Activated CD4-positive, alpha-beta T cell treated with anti-CD3 and anti-CD28 coated beads, Interleukin-2, amount 50 U/mL, for 16 hours (primary cell): ENCODE measurements at regions not wholly inside any gene's neighbourhood (a gene's known extent, or its start where the extent isn't known, plus 50 kb on each side); places are given as distances from the start of the nearest gene placed in this dataset.
A peak's percentile ranks its signal among the peaks of the same experiment; 100 is the strongest.
"Not testable (repeated sequence)": the region's sequence is repeated elsewhere in the genome, so short reads cannot be mapped to it uniquely, and the experiment has no call there.

ENCODE experiments used
- DNase-seq: peaks from one replicate; pipeline ENCODE4 v3.0.0-alpha.2; 2020

DNA sequence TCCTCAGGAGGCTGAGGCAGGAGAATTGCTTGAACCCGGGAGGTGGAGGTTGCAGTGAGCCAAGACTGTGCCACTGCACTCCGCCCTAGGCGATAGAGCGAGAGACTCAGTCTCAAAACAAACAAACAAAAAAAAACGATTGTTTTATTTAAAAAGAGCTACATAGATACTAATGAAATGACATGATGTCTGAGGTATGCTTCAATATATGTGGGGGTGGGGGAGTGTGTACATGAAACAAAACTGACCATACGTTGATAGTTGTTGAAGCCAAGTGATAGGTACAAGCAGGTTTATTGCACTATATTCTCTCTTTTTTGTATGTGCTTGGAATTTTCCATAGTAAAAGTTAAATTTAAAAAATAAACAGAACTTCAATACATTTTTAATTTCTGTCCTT, 240.1 kb downstream of the TFAP2A start:
- DNase-seq = no peak

DNA sequence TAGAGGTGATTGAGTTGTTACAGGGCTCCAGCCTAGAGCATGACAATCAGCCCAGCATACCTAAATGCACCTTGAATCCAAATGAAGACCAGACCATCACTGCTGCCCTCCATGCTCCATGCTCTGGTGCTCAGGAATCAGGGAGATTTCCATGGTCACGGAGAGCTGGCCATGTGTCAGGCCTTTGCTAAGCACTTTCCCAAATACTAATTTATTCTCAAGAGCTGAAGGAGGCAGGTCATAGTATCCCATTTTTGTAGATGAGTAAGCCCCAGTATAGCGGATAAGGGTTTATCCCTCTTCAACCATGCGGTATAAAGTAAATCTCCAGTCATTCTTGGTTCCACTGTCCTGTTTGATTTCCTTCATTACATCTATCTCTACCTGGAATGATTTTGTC, 240.8 kb downstream of the TFAP2A start:
- no peak for DNase-seq

DNA sequence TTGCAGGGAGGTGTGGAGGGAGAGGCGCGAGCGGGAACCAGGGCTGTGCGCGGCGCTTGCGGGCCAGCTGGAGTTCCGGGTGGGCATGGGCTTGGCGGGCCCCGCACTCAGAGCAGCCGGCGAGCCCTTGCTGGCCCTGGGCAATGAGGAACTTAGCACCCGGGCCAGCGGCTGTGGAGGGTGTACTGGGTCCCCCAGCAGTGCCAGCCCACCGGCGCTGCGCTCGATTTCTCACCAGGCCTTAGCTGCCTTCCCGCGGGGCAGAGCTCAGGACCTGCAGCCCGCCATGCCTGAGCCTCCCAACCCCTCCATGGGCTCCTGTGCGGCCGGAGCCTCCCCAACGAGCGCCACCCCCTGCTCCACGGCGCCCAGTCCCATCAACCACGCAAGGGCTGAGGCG, 243.2 kb downstream of the TFAP2A start:
- DNase-seq = not testable (repeated sequence)

DNA sequence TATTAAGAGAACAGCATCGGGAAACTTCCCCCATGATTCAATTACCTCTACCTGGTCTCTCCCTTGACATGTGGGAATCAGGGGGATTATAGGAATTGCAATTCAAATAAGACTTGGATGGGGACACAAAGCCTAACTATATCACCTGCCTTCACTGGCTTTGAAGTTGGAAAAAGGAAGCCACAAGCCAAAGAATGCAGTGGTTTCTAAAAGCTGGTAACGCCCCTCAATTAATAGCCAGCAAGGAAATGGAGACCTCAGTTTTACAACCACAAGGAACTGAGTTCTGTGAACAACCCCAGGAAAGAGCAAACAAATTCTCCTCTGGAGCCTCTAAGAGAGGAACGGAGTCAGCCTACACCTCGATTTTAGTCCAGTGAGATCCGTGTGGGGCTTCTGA, 244.1 kb downstream of the TFAP2A start:
- DNase-seq = no peak

DNA sequence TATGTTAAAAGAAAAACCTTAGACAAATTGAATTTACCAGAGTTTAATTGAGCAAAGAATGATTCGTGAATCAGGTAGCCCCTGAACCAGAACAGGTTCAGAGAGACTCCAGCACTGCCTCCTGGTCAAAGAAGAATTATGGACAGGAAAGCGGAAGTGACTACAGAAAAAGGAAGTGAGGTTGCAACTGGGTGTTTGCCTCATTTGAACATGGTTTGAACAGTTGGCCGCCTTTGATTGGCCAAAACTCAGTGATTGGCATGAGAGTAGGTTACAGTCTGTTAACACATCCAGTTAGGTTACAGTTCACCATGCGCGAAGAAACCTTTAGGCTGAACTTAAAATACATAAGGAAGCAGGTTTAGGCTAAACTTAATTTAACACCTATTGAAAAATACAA, 248.8 kb downstream of the TFAP2A start:
- no peak for DNase-seq

DNA sequence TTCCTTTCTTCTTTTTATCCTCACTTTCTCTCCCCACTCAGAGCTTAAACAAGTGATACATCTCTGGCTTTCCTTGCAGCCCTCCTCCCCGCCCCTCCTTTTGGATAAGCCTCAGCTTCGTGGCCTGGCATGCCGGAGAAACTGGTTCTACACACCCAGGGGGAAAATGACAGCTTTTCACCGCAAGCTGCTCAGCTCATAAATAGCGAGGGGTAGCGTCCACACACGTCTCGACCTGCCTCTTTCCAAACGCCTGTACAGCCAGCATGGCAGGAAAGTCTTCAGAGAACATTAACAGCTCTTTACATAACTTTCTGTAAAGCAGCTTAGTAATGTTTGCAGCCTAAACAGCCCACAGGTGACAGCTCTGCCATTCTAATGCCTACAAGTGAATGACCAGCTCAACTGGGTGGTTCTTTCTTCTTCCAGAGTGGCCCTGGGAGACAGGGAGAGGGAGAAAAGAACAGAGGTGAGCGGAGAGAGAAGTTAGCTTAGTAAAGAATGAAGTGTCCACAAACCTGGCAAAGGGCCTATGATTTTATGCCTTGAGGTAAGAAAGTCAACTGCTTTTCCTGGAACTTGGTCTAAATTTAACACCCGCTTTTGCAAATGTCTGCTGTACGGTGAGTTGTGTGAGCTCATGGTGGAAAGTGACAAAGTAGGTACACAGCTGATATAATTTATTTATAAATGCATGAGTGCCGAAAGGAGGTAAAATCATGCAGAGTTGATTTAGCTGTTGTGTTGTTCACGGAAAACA, 251.5 kb downstream of the TFAP2A start:
- no peak for DNase-seq

DNA sequence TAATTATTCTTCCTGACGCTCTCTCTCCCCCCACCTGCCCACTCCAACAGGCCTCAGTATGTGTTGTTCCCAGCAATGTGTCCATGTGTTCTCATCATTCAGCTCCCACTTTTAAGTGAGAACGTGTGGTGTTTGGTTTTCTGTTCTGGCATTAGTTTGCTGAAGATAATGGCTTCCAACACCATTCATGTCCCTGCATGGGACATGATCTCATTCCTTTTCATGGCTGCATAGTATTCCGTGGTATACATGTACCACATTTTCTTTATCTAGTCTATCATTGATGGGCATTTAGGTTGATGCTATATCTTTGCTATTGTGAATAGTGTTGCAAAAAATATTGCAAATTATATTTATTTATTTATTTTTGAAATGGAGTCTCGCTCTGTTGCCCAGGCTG, 258.0 kb downstream of the TFAP2A start:
- DNase-seq = no peak

DNA sequence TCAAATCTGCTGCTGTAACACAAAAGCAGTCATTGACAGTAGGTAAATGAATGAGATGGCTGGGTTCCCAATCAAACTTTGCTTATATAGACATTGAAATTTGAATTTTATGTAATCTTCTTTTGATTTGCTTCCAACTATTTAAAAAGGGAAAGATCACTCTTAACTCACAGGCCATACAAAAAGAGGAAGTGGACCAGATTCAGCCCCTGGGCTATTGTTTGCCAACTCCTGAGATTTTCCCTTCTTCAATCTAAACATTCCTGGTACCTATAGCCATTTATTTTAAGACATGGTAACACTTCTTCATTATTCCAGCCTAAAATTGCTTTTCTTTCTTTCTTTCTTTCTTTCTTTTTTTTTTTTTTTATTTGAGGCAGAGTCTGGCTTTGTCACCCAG, 260.6 kb downstream of the TFAP2A start:
- no peak for DNase-seq

DNA sequence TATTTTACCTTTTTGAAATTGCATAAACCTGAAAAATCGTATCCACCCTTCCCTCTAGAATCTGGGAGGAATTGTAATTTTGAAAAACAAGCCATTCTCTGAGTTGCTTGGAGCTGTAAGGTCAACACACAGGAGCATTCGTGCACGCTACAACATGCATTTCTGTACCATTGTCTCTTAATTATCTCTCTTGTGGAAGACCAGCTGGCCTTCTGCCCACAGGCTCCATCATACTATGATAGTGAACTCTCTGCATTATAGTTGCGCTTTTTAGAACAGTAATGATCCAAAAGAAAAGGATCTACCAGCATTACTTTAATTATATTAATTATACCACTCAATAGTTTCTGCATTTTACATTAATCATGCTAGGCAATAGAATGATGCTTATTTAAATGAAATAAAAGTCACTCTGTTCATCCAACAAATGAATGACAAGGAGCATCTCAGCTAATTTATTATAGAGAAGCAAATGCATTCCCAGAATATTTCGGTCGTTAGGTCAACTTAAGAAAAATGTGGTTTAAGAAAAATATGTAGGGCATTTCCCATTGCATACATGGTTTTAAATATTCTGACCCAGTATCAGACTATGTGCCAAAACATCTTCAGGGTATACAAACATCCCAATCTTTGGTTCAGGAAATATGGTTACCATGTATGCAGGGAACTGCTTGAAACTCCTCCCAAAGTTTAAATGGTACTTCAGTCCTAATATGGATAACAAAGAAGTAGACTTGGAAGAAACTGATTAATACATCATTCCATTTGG, 263.5 kb downstream of the TFAP2A start:
- DNase-seq = no peak

DNA sequence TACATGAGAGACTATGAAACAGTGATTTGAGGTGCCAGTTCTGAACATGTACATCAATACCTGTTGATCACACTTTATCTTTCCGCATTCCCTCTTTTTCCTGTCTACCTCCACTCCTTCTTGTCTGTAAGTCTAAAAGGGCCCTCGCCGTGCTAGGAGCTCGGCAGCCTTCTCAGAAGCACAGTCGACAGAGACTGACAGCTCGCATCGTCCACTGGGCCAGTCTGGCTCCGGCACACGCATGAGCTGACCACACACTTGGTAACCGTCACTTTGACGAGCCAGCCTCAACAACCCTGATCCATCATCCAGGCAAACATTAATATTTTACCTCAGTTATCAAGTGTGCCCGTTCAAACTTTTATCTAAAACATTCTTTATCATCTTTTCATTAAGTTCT, 265.3 kb downstream of the TFAP2A start:
- DNase-seq = no peak

DNA sequence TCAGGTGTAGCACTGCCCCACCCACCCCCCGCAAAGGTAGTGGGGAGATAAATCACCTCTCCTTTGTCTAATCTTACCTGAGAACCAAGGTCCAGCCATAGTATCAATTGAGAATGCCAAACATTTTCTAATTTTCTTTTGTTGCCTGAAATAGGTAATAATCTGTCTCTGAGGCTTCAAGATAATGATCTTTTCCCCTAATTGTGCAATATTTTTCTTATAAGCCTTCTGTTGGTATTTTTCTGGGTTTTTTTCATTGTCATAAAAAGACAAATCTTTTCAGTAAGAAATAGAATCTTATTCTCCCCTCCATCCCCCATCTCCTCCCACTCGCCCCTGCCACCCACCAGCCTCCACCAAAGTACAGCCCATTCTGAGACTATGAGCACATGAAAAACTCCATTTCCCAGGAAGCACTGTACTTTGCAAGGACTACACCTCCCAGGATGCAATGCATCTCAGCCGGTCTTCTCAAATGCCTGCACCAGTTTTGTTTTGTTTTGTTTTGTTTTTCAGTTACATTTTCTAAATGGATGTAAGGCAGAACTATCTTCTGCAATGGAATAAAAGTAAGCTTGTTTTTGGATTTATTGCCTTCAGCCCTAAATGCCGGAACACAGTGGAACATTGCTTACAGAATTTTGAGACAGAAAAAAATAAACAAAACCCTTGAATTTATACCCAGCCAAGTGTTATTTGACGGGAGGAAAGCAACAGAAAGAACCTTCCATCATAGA, 268.0 kb downstream of the TFAP2A start:
- peak; percentile 29 for DNase-seq

DNA sequence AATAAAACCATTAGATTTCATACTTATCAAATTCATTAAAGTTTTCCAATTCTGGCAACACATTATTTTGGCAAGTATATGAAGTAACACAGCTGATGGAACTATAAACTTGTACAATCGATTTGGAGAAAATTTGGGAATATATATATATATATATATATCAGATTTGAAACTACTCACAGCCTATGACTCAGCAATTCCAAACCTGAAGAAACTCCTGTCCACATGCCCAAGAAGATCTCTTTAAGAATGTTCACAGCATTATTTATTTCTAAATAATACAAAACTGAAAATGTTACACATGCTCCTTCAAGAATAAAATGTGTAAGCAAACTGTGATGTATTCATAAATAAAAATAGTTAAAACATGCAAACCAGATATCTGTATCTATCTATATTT, 270.1 kb downstream of the TFAP2A start:
- DNase-seq = no peak

DNA sequence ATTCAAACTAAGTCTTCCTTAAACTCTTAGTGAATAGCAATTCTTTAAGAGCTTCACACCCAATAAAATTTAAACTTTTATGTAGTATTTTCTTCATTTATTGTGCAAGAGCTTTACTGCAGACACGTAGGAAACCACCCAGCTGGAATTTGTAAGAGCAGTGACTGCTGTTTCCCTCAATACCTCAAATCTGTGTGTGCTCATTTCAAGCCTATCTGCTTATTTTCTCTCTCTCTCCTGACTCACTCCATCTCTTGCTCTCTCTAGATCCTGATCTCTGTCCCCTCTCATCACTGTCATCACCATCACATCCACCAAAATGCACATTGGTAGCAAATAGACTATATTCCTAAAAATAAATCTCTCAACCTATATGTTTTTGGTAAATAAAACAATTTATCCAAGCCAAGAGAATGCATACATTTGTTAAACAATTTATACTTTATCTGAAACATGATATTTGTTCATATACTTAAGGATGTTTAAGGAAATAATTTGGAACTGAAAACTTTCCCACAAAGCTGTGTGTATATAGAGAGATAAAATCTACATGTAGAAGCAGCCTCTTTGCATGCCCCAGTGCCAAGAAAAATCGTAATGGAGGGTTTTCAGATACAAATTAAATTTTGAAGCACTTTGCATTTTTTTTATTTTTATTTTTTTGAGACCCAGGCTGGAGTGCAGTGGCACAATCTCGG, 273.0 kb downstream of the TFAP2A start:
- no peak for DNase-seq

DNA sequence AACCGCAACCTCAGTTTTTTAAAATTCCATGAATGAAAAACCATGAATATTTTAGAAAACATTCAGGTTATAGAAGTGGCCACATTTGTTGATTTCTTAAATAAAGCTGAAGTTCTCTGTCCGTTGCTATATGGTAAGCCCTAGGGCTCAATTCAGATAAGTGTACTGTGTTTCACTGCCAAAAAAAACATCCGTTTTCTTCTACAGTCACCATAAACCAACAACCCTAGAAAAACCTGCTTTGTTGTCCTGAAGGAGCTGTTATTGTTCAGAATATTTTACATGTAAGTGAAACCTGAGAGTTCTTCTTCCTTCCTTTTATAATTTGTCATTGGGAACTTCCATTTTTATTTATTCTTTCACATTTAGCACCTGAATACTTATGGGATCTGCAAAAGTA, 274.1 kb downstream of the TFAP2A start:
- no peak for DNase-seq

DNA sequence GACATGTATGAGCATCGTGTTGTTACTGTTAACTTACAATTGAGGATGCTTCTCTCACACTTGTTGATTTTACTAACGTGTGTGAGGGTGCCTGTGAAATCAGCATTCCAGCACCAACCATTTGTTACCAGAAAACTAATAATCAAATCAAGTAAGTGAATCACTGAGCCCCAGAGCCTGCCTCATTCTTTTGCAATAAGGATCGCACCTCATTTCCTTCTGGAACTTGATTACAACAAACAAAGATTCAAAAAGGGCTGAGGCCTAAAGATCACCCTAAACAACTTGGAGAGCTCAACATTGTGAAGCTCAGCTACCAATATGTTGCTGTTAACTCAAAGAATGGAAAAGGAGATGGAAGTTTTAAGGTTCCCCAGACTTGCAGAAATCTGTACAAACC, 274.7 kb downstream of the TFAP2A start:
- DNase-seq = no peak

DNA sequence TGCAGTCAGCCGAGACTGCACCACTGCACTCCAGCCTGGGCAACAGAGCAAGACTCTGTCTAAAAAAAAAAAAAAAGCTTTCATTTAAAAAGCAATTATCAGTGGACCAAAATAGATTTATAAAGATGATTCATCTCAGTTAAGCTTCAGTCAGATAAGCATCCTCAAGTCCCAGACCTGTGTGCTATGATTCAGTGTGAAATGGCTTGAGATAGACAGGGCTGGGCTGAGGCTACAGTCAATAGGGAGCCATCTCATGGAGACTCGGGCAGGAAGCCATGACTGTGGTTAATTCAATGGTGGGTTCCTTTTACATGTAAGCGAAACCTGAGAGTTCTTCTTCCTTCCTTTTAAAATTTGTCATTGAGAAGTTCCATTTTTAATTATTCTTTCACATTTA, 276.0 kb downstream of the TFAP2A start:
- DNase-seq = no peak

DNA sequence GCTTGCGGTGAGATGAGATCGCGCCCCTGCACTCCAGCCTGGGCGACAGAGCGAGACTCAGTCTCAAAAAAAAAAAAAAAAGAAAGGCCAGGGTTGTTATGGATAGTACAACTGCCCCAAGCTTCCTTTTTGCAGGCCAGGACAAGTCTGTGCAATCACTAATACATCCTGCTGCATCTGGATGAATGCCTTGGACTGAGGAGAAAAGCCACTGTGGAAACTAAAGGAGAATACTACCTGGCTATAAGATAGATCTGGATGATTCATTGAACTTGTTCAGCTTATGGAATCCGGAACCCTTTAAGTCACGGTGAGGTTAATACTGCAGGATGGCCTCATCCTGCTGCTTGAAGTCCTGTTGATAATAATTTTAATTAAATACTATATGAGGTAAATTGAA, 278.2 kb downstream of the TFAP2A start:
- DNase-seq = no peak

DNA sequence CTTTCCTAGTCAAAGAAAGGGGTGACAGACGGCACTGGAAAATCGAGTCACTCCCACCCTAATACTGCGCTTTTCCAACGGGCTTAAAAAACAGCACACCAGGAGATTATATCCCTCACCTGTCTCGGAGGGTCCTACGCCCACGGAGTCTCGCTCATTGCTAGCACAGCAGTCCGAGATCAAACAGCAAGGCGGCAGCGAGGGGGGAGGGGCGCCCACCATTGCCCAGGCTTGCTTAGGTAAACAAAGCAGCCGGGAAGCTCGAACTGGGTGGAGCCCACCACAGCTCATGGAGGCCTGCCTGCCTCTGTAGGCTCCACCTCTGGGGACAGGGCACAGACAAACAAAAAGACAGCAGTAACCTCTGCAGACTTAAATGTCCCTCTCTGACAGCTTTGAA, 280.7 kb downstream of the TFAP2A start:
- DNase-seq = not testable (repeated sequence)

DNA sequence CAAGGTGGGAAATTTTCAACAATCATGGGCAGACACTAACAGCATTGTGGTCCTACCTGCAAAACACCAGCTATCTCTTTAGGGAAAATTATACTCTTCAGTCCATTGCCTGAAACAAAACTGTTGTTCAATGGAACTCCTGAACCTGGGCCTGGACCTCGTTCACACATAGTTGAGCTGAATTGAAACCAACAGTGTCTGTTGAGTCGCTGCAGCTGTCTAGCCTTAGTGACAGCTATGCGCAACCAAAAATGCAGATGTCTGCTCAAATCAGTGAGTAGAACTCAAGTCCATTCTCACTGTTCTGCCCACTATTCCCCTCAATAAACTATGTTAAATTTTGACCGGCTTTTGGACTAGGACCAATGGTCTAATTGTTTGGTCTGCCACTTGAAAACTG, 286.2 kb downstream of the TFAP2A start:
- no peak for DNase-seq

DNA sequence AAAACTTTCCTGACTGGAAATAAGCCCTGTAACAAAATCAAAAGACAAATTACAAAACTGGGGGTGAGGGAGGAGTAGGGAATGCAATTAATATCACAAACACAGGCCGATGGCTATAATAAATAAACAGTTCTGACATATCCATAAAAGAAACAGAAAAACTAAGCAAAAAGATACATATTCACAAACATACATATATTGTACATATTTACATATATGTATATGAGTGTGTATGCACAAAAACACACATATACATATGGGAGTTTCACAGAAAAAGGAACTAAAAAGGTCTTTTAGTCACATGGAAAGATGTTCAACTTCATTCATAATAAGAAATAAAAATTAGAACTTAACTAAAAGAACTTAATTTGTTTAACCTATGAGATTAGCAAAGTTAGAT, 292.7 kb downstream of the TFAP2A start:
- DNase-seq = no peak

DNA sequence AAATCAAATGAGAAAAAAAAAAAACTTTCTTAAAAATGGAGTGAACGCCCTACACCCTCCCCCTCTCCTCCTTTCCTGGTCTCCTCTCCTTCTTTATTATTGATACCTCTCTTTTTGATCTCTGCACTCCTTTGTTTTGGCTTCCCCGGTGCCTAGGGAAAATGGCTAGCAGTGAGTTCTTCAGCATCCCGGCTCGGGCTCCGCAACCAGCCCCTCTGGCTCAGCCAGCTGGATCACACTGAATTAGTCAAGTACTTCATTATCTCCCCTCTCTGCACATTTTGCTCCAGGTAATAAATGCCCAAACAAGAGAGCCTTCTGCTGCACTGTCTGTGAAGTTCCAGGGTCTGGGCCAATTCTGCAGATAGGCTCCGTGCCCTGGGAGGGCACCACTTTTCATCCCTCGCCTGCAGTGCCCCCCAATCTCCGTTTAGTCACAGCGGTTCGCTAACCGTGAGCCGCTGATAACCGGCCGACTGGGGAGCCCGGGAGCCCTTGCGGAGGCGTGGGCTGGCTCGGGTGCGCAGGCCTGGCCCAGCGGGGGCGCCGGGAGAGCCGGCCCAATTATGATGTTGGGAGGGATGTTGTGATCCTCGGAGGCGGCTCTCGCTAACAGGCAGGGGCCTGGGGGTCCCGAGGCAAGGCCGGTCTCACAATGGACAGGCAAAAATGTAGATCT, 301.9 kb downstream of the TFAP2A start:
- no peak for DNase-seq

DNA sequence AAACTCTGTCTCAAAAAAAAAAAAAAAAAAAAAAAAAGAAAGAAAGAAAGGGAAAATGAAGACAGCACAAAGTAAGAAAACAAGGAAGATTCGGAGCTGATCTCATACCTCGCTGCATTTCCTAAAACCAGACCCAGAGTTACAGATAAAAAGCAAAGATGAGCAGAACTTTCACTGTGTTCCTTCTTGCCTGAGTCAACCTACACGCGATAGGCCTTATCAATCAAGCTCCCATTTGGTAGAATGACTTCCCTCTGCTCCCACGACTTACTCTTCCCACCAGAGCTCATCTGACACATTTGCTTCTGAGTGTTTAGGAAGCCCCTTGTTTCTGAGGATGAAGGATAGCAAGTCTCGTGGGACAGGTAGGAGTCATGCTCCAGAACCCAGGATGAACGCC, 302.9 kb downstream of the TFAP2A start:
- no peak for DNase-seq
